ENCODE measurements at regions not wholly inside any gene's neighbourhood (a gene's known extent, or its start where the extent isn't known, plus 50 kb on each side); places are given as distances from the start of the nearest gene placed in this dataset.

DNA sequence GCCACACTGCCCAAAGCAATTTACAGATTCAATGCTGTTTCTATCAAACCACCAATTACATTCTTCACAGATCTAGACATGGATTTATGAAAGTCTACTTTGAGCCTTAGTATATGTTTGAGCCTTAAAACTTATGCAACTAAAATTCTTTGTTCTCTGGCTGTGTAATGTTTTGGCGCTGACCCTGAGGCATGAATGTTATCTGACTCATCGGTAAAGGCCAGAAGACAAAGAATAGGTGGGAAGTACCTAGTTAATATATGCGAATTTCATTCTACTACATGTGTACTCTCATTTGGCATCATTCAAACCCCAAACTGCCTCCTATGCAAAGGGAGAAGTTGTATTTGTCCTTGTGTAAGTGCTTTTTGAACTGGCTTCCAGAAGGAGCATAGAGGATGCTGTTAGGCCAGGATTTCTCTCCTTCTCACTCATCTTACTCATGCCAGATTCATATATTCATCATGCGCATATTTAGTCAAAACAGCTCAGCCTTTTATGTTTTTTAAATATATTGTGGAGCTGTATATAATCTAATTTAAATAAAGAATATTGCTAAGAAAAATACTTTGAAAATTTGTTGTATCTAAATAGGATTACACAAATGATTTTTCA is 204.2 kb downstream of the NFKBIZ start:
- TF ChIP-seq CTCF (IDR thresholded peaks at IDR 0.05) (no peak), EZH2 (IDR thresholded peaks at IDR 0.05; ENCODE audit: borderline replicate concordance, insufficient read depth, low read depth, low read length, poor library complexity, severe bottlenecking) (no peak)

All from B cell (primary cell).